ENCODE measurements at regions not wholly inside any gene's neighbourhood (a gene's known extent, or its start where the extent isn't known, plus 50 kb on each side); places are given as distances from the start of the nearest gene placed in this dataset.

DNA sequence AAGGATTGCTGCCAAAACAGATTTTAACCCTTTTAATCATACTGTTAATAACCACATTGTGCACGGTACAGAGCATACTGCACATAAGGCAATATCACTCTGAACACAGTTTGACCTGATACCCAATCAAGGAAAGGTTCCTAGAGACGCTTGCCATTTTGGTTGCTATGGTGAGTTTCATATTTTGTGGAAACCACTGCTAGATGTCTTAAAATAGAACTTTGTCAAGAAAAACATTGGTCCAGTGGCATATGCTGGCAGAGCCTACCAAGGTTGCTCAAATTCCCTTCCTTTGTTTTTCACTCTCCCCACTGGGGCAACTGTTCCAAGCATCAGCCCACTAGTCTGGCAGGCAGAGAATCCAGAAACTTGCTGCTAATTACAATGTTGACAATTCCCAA lies 114.8 kb upstream of the DPYD start:
- Histone ChIP-seq H3K36me3 (ENCODE audit: insufficient read depth, low read length) (no peaks in the 10 kb centered on the region), H3K4me2 (ENCODE audit: low read length) (no peak overlapping the region), H3K27me3 (ENCODE audit: insufficient read depth, low read depth, low read length) (no peaks in the 10 kb centered on the region), H3F3A (ENCODE audit: insufficient read depth, low read length, poor library complexity, severe bottlenecking) (no peaks in the 10 kb centered on the region), H2AFZ (ENCODE audit: low read depth, low read length) (no peak overlapping the region), H3K27ac (ENCODE audit: low read length) (no peak overlapping the region), H3K9me2 (ENCODE audit: insufficient read depth, low read length) (no peaks in the 10 kb centered on the region), H3K9ac (ENCODE audit: low read length) (no peak overlapping the region), H4K20me1 (ENCODE audit: insufficient read depth) (no peaks in the 10 kb centered on the region), H3K4me3 (ENCODE audit: low read length) (no peak overlapping the region), H3K79me2 (replicated peaks; ENCODE audit: insufficient read depth, low read length) (peaks cover 12% of the 10 kb centered on the region), H3K9me3 (ENCODE audit: low read length) (no peaks in the 10 kb centered on the region)
- TF ChIP-seq EZH2 (IDR thresholded peaks at IDR 0.05; ENCODE audit: borderline replicate concordance, insufficient read depth, low read length, poor library complexity, severe bottlenecking) (no peak), MXI1 (conservative IDR thresholded peaks at IDR 0.05; ENCODE audit: poor library complexity, severe bottlenecking) (no peak), RAD21 (conservative IDR thresholded peaks at IDR 0.05) (no peak), SMC3 (conservative IDR thresholded peaks at IDR 0.05; ENCODE audit: poor library complexity) (no peak), EP300 (conservative IDR thresholded peaks at IDR 0.05; ENCODE audit: poor library complexity, severe bottlenecking) (no peak), POLR2AphosphoS5 (IDR thresholded peaks at IDR 0.05) (no peak), TAF1 (IDR thresholded peaks at IDR 0.05; ENCODE audit: low read depth) (no peak)
- TF ChIP-seq, protein P1, sequence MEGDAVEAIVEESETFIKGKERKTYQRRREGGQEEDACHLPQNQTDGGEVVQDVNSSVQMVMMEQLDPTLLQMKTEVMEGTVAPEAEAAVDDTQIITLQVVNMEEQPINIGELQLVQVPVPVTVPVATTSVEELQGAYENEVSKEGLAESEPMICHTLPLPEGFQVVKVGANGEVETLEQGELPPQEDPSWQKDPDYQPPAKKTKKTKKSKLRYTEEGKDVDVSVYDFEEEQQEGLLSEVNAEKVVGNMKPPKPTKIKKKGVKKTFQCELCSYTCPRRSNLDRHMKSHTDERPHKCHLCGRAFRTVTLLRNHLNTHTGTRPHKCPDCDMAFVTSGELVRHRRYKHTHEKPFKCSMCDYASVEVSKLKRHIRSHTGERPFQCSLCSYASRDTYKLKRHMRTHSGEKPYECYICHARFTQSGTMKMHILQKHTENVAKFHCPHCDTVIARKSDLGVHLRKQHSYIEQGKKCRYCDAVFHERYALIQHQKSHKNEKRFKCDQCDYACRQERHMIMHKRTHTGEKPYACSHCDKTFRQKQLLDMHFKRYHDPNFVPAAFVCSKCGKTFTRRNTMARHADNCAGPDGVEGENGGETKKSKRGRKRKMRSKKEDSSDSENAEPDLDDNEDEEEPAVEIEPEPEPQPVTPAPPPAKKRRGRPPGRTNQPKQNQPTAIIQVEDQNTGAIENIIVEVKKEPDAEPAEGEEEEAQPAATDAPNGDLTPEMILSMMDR (IDR thresholded peaks at IDR 0.05; ENCODE audit: poor library complexity, severe bottlenecking) = no peak
- TF ChIP-seq, protein P2, sequence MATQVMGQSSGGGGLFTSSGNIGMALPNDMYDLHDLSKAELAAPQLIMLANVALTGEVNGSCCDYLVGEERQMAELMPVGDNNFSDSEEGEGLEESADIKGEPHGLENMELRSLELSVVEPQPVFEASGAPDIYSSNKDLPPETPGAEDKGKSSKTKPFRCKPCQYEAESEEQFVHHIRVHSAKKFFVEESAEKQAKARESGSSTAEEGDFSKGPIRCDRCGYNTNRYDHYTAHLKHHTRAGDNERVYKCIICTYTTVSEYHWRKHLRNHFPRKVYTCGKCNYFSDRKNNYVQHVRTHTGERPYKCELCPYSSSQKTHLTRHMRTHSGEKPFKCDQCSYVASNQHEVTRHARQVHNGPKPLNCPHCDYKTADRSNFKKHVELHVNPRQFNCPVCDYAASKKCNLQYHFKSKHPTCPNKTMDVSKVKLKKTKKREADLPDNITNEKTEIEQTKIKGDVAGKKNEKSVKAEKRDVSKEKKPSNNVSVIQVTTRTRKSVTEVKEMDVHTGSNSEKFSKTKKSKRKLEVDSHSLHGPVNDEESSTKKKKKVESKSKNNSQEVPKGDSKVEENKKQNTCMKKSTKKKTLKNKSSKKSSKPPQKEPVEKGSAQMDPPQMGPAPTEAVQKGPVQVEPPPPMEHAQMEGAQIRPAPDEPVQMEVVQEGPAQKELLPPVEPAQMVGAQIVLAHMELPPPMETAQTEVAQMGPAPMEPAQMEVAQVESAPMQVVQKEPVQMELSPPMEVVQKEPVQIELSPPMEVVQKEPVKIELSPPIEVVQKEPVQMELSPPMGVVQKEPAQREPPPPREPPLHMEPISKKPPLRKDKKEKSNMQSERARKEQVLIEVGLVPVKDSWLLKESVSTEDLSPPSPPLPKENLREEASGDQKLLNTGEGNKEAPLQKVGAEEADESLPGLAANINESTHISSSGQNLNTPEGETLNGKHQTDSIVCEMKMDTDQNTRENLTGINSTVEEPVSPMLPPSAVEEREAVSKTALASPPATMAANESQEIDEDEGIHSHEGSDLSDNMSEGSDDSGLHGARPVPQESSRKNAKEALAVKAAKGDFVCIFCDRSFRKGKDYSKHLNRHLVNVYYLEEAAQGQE (IDR thresholded peaks at IDR 0.05; ENCODE audit: borderline replicate concordance) = no peak

- Histone ChIP-seq H3K4me2 (ENCODE audit: low read length) (no peak overlapping the region), H3K9me2 (ENCODE audit: insufficient read depth, low read length) (no peaks in the 10 kb centered on the region), H2AFZ (ENCODE audit: low read depth, low read length) (no peak overlapping the region), H3K36me3 (ENCODE audit: insufficient read depth, low read length) (no peaks in the 10 kb centered on the region), H3K27ac (ENCODE audit: low read length) (no peak overlapping the region), H3K27me3 (ENCODE audit: insufficient read depth, low read depth, low read length) (no peaks in the 10 kb centered on the region), H3K79me2 (replicated peaks; ENCODE audit: insufficient read depth, low read length) (peaks cover 9% of the 10 kb centered on the region), H3F3A (ENCODE audit: insufficient read depth, low read length, poor library complexity, severe bottlenecking) (no peaks in the 10 kb centered on the region), H3K4me3 (ENCODE audit: low read length) (no peak overlapping the region), H3K9ac (ENCODE audit: low read length) (no peak overlapping the region), H3K9me3 (ENCODE audit: low read length) (no peaks in the 10 kb centered on the region), H4K20me1 (ENCODE audit: insufficient read depth) (no peaks in the 10 kb centered on the region)
- TF ChIP-seq POLR2AphosphoS5 (IDR thresholded peaks at IDR 0.05) (peak; percentile 30), MXI1 (conservative IDR thresholded peaks at IDR 0.05; ENCODE audit: poor library complexity, severe bottlenecking) (no peak)
These were observed 113.7 kb upstream of the DPYD start for GRCh38 chr1:98034505-98034904.

- Histone ChIP-seq H4K20me1 (ENCODE audit: insufficient read depth) (no peaks in the 10 kb centered on the region), H3K4me2 (ENCODE audit: low read length) (no peak overlapping the region), H3K36me3 (ENCODE audit: insufficient read depth, low read length) (no peaks in the 10 kb centered on the region), H3K27me3 (ENCODE audit: insufficient read depth, low read depth, low read length) (no peaks in the 10 kb centered on the region), H3K4me3 (ENCODE audit: low read length) (no peak overlapping the region), H3F3A (ENCODE audit: insufficient read depth, low read length, poor library complexity, severe bottlenecking) (no peaks in the 10 kb centered on the region), H3K9me2 (ENCODE audit: insufficient read depth, low read length) (no peaks in the 10 kb centered on the region), H2AFZ (ENCODE audit: low read depth, low read length) (no peak overlapping the region), H3K9me3 (ENCODE audit: low read length) (no peaks in the 10 kb centered on the region), H3K9ac (ENCODE audit: low read length) (no peak overlapping the region), H3K79me2 (replicated peaks; ENCODE audit: insufficient read depth, low read length) (peaks cover 6% of the 10 kb centered on the region), H3K27ac (ENCODE audit: low read length) (no peak overlapping the region)
- no peak for TF ChIP-seq EP300 (conservative IDR thresholded peaks at IDR 0.05; ENCODE audit: poor library complexity, severe bottlenecking)
- TF ChIP-seq, protein P2 (IDR thresholded peaks at IDR 0.05; ENCODE audit: borderline replicate concordance) = no peak
These were observed 112.1 kb upstream of the DPYD start for GRCh38 chr1:98032958-98033357.
